ENCODE measurements at regions not wholly inside any gene's neighbourhood (a gene's known extent, or its start where the extent isn't known, plus 50 kb on each side); places are given as distances from the start of the nearest gene placed in this dataset.

DNA sequence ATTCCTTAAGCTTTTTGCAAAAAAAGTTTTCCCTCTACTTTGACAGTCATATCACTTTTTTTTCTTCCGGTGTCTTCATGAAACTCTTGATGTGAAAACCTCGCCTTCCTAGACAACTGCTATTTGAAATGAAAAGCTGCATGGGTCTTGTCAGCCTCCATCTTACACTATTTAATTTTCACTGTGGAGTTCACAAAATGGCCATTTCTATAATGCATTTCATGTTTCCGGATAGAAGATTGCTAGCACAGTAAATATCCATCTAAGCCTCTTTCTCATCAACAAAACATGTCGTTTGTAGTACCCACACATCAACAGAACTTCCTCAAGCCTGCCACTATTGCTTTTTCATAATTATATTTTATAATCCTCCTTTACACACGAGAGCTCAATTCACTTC, 204.9 kb upstream of the ID4 start:
- Histone ChIP-seq H4K91ac (replicated peaks; ENCODE audit: insufficient read length, low read length) (no peak overlapping the region), H3K27me3 (replicated peaks in 1 of 4; ENCODE audit: control insufficient read depth in 3 of 4, extremely low read depth in 1 of 4, insufficient read depth in 3 of 4, low read length in 3 of 4) (no peaks in the 10 kb centered on the region), H3K27ac (ENCODE audit: low read depth, low read length) (no peak overlapping the region), H2AFZ (ENCODE audit: low read length) (no peak overlapping the region), H3K23ac (ENCODE audit: insufficient read length) (no peak overlapping the region), H3K14ac (ENCODE audit: insufficient read length) (no peak overlapping the region), H3K56ac (replicated peaks; ENCODE audit: insufficient read length, low read depth, low read length) (no peak overlapping the region), H2BK20ac (ENCODE audit: low read length) (no peak overlapping the region), H3K4me1 (replicated peaks in 1 of 4; ENCODE audit: control insufficient read depth in 3 of 4, insufficient read depth in 4 of 4, low read length in 3 of 4) (no peaks in the 10 kb centered on the region), H2BK5ac (ENCODE audit: low read depth, low read length) (no peak overlapping the region), H3K79me2 (ENCODE audit: control insufficient read depth in 1 of 2, insufficient read depth in 2 of 2, low read length in 2 of 2) (no peaks in the 10 kb centered on the region), H3K4me2 (ENCODE audit: insufficient read depth in 1 of 2, low read depth in 2 of 2, low read length in 2 of 2) (no peak overlapping the region), H4K8ac (ENCODE audit: extremely low read depth, insufficient read depth, low read length) (no peak overlapping the region), H3K36me3 (ENCODE audit: control insufficient read depth in 2 of 4, insufficient read depth in 4 of 4, low read length in 3 of 4) (no peaks in the 10 kb centered on the region), H3K9me3 (ENCODE audit: insufficient read depth in 2 of 2, low read depth in 1 of 2, low read length in 1 of 2) (no peaks in the 10 kb centered on the region), H3K4ac (replicated peaks; ENCODE audit: insufficient read length, low read depth, low read length) (no peak overlapping the region), H2AK5ac (ENCODE audit: low read depth, low read length) (no peak overlapping the region), H2BK15ac (ENCODE audit: low read length) (no peak overlapping the region), H4K5ac (ENCODE audit: insufficient read length, low read depth, low read length) (no peak overlapping the region), H4K20me1 (replicated peaks in 1 of 2; ENCODE audit: control insufficient read depth in 1 of 2, insufficient read depth in 2 of 2, low read length in 2 of 2) (no peaks in the 10 kb centered on the region), H2BK120ac (replicated peaks; ENCODE audit: low read depth, low read length) (no peak overlapping the region), H3K4me3 (ENCODE audit: extremely low read depth in 1 of 4, insufficient read depth in 2 of 4, low read depth in 3 of 4, low read length in 4 of 4) (no peak overlapping the region), H3K23me2 (ENCODE audit: low read depth, low read length) (no peaks in the 10 kb centered on the region; the same call in 1 of the 2 replicates), H3K18ac (ENCODE audit: extremely low read depth, low read length) (no peak overlapping the region), H3K9ac (replicated peaks in 1 of 4; ENCODE audit: extremely low read depth in 1 of 4, low read depth in 3 of 4, low read length in 3 of 4) (no peak overlapping the region), H3K79me1 (ENCODE audit: low read depth, low read length) (no peaks in the 10 kb centered on the region), H2BK12ac (ENCODE audit: low read depth, low read length) (no peak overlapping the region)
- CTCF ChIA-PET (ENCODE audit: partially characterized antibody): interaction anchor here (0.9 to 1.5 kb wide), 6 partner anchors 11 to 650 kb away, joined by 3 to 5 read pairs (median 4); no protein-coding TSS in a partner anchor
- WGBS, 2 experiments (ENCODE audit: extremely low coverage in 1 of 2, insufficient coverage in 1 of 2, insufficient read length in 1 of 2, insufficient replicate concordance in 2 of 2, low coverage in 1 of 2, low lambda C conversion rate in 2 of 2, missing lambda C conversion rate in 1 of 2): 76 to 100% methylated on average over 1 to 5 of the region's 5 CpGs
- no peak for TF ChIP-seq BACH1 (IDR thresholded peaks at IDR 0.05; ENCODE audit: low read length)
- TF ChIP-seq BCL11A (IDR thresholded peaks at IDR 0.05; ENCODE audit: low read depth in 2 of 2, low read length in 2 of 2): no peak
- no peak for TF ChIP-seq SUZ12 (IDR thresholded peaks at IDR 0.05; ENCODE audit: low read length)
- TF ChIP-seq, protein P1, sequence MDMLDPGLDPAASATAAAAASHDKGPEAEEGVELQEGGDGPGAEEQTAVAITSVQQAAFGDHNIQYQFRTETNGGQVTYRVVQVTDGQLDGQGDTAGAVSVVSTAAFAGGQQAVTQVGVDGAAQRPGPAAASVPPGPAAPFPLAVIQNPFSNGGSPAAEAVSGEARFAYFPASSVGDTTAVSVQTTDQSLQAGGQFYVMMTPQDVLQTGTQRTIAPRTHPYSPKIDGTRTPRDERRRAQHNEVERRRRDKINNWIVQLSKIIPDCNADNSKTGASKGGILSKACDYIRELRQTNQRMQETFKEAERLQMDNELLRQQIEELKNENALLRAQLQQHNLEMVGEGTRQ (IDR thresholded peaks at IDR 0.05; ENCODE audit: low read length): no peak
- TF ChIP-seq, protein P2, sequence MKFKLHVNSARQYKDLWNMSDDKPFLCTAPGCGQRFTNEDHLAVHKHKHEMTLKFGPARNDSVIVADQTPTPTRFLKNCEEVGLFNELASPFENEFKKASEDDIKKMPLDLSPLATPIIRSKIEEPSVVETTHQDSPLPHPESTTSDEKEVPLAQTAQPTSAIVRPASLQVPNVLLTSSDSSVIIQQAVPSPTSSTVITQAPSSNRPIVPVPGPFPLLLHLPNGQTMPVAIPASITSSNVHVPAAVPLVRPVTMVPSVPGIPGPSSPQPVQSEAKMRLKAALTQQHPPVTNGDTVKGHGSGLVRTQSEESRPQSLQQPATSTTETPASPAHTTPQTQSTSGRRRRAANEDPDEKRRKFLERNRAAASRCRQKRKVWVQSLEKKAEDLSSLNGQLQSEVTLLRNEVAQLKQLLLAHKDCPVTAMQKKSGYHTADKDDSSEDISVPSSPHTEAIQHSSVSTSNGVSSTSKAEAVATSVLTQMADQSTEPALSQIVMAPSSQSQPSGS (IDR thresholded peaks at IDR 0.05; ENCODE audit: low read length): no peak
- no peak for TF ChIP-seq RNF2 (IDR thresholded peaks at IDR 0.05; ENCODE audit: borderline replicate concordance, low read depth, low read length, missing control alignments, poor library complexity, severe bottlenecking)
- no peak for TF ChIP-seq TAF7 (optimal IDR thresholded peaks at IDR 0.05; ENCODE audit: borderline replicate concordance, low read depth, low read length)
- no peak for TF ChIP-seq RFX5 (IDR thresholded peaks at IDR 0.05; ENCODE audit: borderline replicate concordance, low read depth, low read length)
- no peak for TF ChIP-seq RXRA (IDR thresholded peaks at IDR 0.05; ENCODE audit: insufficient read depth, low read depth, low read length)
- no peak for TF ChIP-seq ZNF274 (IDR thresholded peaks at IDR 0.05; ENCODE audit: borderline replicate concordance, extremely low read depth, low read length)
- no peak for FAIRE-seq
- DNase-seq (ENCODE audit: low read depth in 1 of 2, low spot score in 2 of 2): no peak
- POLR2A ChIA-PET (ENCODE audit: partially characterized antibody): no interaction called here

All from H1 (cell line).